ENCODE measurements at regions not wholly inside any gene's neighbourhood (a gene's known extent, or its start where the extent isn't known, plus 50 kb on each side); places are given as distances from the start of the nearest gene placed in this dataset.

DNA sequence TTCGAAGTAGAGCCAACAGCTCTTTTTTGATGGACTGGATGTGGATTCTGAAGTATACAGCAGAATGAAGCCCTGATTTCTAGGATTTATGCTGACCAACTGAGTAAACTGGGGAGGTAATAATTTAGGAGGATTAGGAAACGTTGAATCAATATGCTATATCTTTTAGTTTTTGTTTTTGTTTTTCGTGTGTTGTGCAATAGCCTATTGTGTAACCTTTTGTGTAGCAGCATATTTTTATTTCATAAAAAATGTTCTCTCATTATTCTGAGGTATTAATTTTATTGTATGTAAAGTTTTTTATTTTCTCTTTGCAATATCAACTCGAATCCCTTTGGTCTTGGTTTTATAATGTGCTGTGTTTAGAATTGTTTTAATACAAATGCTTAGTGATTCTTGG, 902.3 kb downstream of the EFNA5 start:
- Histone ChIP-seq H3K9me3 (no peaks in the 10 kb centered on the region), H3K36me3 (no peaks in the 10 kb centered on the region), H3K4me3 (no peak overlapping the region), H3K27me3 (no peaks in the 10 kb centered on the region), H3K27ac (no peak overlapping the region), H3K4me1 (no peaks in the 10 kb centered on the region)
- whole genome bisulfite sequencing, 5 donors, result 80 to 87% (median 85%) methylated on average over 4 of the region's 4 CpGs
- intact Hi-C loops (cut with DNase I; ENCODE audit: low total_unique reads), result no loop called here
- no peak for DNase-seq
- TF ChIP-seq, protein P1, sequence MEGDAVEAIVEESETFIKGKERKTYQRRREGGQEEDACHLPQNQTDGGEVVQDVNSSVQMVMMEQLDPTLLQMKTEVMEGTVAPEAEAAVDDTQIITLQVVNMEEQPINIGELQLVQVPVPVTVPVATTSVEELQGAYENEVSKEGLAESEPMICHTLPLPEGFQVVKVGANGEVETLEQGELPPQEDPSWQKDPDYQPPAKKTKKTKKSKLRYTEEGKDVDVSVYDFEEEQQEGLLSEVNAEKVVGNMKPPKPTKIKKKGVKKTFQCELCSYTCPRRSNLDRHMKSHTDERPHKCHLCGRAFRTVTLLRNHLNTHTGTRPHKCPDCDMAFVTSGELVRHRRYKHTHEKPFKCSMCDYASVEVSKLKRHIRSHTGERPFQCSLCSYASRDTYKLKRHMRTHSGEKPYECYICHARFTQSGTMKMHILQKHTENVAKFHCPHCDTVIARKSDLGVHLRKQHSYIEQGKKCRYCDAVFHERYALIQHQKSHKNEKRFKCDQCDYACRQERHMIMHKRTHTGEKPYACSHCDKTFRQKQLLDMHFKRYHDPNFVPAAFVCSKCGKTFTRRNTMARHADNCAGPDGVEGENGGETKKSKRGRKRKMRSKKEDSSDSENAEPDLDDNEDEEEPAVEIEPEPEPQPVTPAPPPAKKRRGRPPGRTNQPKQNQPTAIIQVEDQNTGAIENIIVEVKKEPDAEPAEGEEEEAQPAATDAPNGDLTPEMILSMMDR (IDR thresholded peaks at IDR 0.05), result no peak
- TF ChIP-seq EP300 (IDR thresholded peaks at IDR 0.05), result no peak
- TF ChIP-seq POLR2A (IDR thresholded peaks at IDR 0.05), result no peak
- no peak for TF ChIP-seq POLR2AphosphoS5 (IDR thresholded peaks at IDR 0.05)

GRCh38 chr5:106766916-106767315, 903.8 kb downstream of the EFNA5 start:
- H3K9me3 ChIP-seq, result no peaks in the 10 kb centered on the region
- H3K4me3 ChIP-seq, result no peak overlapping the region
- H3K4me1 ChIP-seq, result no peaks in the 10 kb centered on the region
- H3K36me3 ChIP-seq, result no peaks in the 10 kb centered on the region
- H3K27ac ChIP-seq, result no peak overlapping the region
- DNase-seq, result no peak
- WGBS, 5 donors, result 80 to 96% (median 92%) methylated on average over 2 of the region's 2 CpGs
- TF ChIP-seq POLR2A (IDR thresholded peaks at IDR 0.05) (no peak), POLR2AphosphoS5 (IDR thresholded peaks at IDR 0.05) (no peak), EP300 (IDR thresholded peaks at IDR 0.05) (no peak)
- TF ChIP-seq, protein P1 (IDR thresholded peaks at IDR 0.05), result no peak
- H3K27me3 ChIP-seq, result no peaks in the 10 kb centered on the region
- intact Hi-C loops (cut with DNase I; ENCODE audit: low total_unique reads), result no loop called here

- Histone ChIP-seq H3K9me3 (no peaks in the 10 kb centered on the region), H3K27me3 (no peaks in the 10 kb centered on the region), H3K36me3 (no peaks in the 10 kb centered on the region), H3K4me3 (no peak overlapping the region), H3K27ac (no peak overlapping the region), H3K4me1 (no peaks in the 10 kb centered on the region)
- DNase-seq, result peak; percentile 40 to 58
- intact Hi-C loops (cut with DNase I; ENCODE audit: low total_unique reads), result no loop called here
- WGBS, 5 donors, result 28 to 58% (median 47%) methylated on average over 3 of the region's 3 CpGs
- TF ChIP-seq, protein P1 (IDR thresholded peaks at IDR 0.05), result no peak
- TF ChIP-seq POLR2AphosphoS5 (IDR thresholded peaks at IDR 0.05) (no peak), EP300 (IDR thresholded peaks at IDR 0.05) (no peak)
Measured at GRCh38 chr5:106759581-106759980, 911.2 kb downstream of the EFNA5 start.

DNA sequence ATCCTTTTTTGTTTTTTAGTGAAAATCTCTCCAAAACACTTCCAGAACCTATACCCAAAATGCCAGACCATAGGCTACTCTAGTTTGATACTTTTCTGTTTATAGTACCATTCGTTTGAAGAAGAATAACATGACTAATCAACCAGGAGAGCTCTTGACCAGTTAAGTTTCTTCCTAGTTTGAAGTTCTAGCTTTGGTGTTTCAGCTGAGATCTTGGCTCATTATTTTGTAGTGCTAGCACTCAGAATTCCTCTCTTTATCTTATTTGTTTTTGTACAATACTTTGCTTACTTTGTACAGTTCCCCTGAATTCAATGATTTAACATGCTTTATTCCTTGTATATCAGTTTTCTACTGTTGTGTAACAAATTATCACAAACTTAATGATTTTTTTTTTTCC, 911.6 kb downstream of the EFNA5 start:
- Histone ChIP-seq H3K4me1 (no peaks in the 10 kb centered on the region), H3K36me3 (no peaks in the 10 kb centered on the region), H3K27me3 (no peaks in the 10 kb centered on the region), H3K4me3 (no peak overlapping the region), H3K9me3 (no peaks in the 10 kb centered on the region), H3K27ac (no peak overlapping the region)
- WGBS, 5 donors, result 8 to 37% (median 27%) methylated on average over 1 of the region's 1 CpG
- intact Hi-C loops (cut with DNase I; ENCODE audit: low total_unique reads), result no loop called here
- no peak for DNase-seq
- TF ChIP-seq POLR2AphosphoS5 (IDR thresholded peaks at IDR 0.05) (no peak), EP300 (IDR thresholded peaks at IDR 0.05) (no peak), POLR2A (IDR thresholded peaks at IDR 0.05) (no peak)
- TF ChIP-seq, protein P1 (IDR thresholded peaks at IDR 0.05), result no peak

Data from stomach (tissue), 8 donors.